ENCODE measurements at regions not wholly inside any gene's neighbourhood (a gene's known extent, or its start where the extent isn't known, plus 50 kb on each side); places are given as distances from the start of the nearest gene placed in this dataset.

DNA sequence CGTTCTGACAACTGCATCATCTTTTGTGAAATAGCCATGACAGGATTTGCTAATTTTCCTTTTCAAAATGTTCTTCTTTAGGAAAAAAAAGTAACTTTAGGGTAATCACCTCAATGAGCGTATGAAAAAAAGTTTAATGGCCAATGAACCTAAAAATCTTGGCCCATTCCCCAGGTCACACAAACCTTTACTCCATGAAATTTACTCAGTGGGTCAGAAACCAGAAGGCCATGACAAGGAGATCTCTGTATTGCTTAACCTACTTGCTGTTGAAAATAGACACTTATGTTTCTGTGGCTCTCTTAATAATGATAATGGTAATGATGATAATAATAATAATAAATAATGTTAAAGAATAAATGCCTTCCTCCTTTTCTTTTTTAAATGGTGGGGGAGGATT, 180.8 kb upstream of the IRX3 start:
- Histone ChIP-seq H3K36me3 (ENCODE audit: control insufficient read depth in 2 of 2, insufficient read depth in 1 of 2, low read length in 2 of 2) (no peaks in the 10 kb centered on the region), H3K4me1 (ENCODE audit: control insufficient read depth, insufficient read depth, low read length) (no peaks in the 10 kb centered on the region), H3K27ac (ENCODE audit: extremely low read depth, low read depth, low read length) (no peak overlapping the region), H3K9me3 (ENCODE audit: control insufficient read depth, insufficient read depth, low read depth, low read length) (no peaks in the 10 kb centered on the region), H3K4me3 (ENCODE audit: low read depth, low read length) (no peak overlapping the region)
- TF ChIP-seq, protein P1, sequence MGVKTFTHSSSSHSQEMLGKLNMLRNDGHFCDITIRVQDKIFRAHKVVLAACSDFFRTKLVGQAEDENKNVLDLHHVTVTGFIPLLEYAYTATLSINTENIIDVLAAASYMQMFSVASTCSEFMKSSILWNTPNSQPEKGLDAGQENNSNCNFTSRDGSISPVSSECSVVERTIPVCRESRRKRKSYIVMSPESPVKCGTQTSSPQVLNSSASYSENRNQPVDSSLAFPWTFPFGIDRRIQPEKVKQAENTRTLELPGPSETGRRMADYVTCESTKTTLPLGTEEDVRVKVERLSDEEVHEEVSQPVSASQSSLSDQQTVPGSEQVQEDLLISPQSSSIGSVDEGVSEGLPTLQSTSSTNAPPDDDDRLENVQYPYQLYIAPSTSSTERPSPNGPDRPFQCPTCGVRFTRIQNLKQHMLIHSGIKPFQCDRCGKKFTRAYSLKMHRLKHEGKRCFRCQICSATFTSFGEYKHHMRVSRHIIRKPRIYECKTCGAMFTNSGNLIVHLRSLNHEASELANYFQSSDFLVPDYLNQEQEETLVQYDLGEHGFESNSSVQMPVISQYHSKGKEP (tag by site-specific recombination; IDR thresholded peaks at IDR 0.05) = no peak
- TF ChIP-seq ZNF146 (tag by site-specific recombination; IDR thresholded peaks at IDR 0.05) = no peak
- TF ChIP-seq, protein P2, sequence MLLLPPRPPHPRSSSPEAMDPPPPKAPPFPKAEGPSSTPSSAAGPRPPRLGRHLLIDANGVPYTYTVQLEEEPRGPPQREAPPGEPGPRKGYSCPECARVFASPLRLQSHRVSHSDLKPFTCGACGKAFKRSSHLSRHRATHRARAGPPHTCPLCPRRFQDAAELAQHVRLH (tag by site-specific recombination; IDR thresholded peaks at IDR 0.05) = no peak
- TF ChIP-seq, protein P3, sequence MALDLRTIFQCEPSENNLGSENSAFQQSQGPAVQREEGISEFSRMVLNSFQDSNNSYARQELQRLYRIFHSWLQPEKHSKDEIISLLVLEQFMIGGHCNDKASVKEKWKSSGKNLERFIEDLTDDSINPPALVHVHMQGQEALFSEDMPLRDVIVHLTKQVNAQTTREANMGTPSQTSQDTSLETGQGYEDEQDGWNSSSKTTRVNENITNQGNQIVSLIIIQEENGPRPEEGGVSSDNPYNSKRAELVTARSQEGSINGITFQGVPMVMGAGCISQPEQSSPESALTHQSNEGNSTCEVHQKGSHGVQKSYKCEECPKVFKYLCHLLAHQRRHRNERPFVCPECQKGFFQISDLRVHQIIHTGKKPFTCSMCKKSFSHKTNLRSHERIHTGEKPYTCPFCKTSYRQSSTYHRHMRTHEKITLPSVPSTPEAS (tag by site-specific recombination; IDR thresholded peaks at IDR 0.05) = no peak
- POLR2A ChIA-PET = no interaction called here
- CTCF ChIA-PET = interaction anchor here (0.6 kb wide), 1 partner anchor 24 kb away, joined by 3 read pairs; no protein-coding TSS in a partner anchor

DNA sequence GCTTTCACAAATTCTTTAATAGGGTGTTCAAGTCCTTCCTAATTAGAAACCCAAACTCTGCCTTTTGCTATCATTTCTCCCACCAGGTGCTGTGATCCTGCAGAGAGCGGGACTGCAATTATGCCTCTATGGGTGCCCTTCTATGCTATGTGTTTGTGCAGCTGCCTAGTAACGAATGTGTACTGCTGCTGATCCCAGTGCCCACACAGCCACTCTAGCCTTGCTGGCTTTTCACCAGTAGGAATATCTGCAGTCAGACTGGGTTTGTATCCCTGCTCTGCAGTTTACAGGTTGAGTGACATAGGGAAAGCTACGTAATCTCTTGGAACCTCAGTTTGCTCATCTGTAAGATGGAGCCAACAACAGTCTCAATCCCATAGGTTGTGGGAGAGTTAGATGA, 179.6 kb upstream of the IRX3 start:
- no peaks in the 10 kb centered on the region for H3K36me3 ChIP-seq (ENCODE audit: control insufficient read depth in 2 of 2, insufficient read depth in 1 of 2, low read length in 2 of 2)
- TF ChIP-seq ZNF585B (tag by site-specific recombination; IDR thresholded peaks at IDR 0.05) (no peak), ZNF624 (tag by site-specific recombination; IDR thresholded peaks at IDR 0.05) (no peak), FEZF1 (tag by site-specific recombination; IDR thresholded peaks at IDR 0.05) (no peak), OSR2 (tag by site-specific recombination; IDR thresholded peaks at IDR 0.05) (no peak), KLF9 (tag by site-specific recombination; IDR thresholded peaks at IDR 0.05; ENCODE audit: low read depth) (no peak), HOXD13 (CRISPR knock-in tag; IDR thresholded peaks at IDR 0.05; ENCODE audit: borderline replicate concordance) (no peak), ZNF623 (tag by site-specific recombination; IDR thresholded peaks at IDR 0.05) (no peak), REPIN1 (tag by site-specific recombination; IDR thresholded peaks at IDR 0.05; ENCODE audit: low read depth) (no peak), ZNF248 (tag by site-specific recombination; IDR thresholded peaks at IDR 0.05) (no peak), ZBTB1 (tag by site-specific recombination; IDR thresholded peaks at IDR 0.05) (no peak), ZNF221 (tag by site-specific recombination; IDR thresholded peaks at IDR 0.05; ENCODE audit: borderline replicate concordance) (no peak)
- TF ChIP-seq, protein P4, sequence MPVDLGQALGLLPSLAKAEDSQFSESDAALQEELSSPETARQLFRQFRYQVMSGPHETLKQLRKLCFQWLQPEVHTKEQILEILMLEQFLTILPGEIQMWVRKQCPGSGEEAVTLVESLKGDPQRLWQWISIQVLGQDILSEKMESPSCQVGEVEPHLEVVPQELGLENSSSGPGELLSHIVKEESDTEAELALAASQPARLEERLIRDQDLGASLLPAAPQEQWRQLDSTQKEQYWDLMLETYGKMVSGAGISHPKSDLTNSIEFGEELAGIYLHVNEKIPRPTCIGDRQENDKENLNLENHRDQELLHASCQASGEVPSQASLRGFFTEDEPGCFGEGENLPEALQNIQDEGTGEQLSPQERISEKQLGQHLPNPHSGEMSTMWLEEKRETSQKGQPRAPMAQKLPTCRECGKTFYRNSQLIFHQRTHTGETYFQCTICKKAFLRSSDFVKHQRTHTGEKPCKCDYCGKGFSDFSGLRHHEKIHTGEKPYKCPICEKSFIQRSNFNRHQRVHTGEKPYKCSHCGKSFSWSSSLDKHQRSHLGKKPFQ (tag by site-specific recombination; IDR thresholded peaks at IDR 0.05) = no peak
- TF ChIP-seq, protein P5, sequence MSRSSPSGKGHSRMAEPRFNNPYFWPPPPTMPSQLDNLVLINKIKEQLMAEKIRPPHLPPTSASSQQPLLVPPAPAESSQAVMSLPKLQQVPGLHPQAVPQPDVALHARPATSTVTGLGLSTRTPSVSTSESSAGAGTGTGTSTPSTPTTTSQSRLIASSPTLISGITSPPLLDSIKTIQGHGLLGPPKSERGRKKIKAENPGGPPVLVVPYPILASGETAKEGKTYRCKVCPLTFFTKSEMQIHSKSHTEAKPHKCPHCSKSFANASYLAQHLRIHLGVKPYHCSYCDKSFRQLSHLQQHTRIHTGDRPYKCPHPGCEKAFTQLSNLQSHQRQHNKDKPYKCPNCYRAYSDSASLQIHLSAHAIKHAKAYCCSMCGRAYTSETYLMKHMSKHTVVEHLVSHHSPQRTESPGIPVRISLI (tag by site-specific recombination; IDR thresholded peaks at IDR 0.05) = no peak
- no peaks in the 10 kb centered on the region for H3K9me3 ChIP-seq (ENCODE audit: control insufficient read depth, insufficient read depth, low read depth, low read length)
- POLR2A ChIA-PET = no interaction called here
- H3K27ac ChIP-seq (ENCODE audit: extremely low read depth, low read depth, low read length) = no peak overlapping the region
- no peaks in the 10 kb centered on the region for H3K4me1 ChIP-seq (ENCODE audit: control insufficient read depth, insufficient read depth, low read length)
- H3K4me3 ChIP-seq (ENCODE audit: low read depth, low read length) = no peak overlapping the region
- CTCF ChIA-PET = no interaction called here

DNA sequence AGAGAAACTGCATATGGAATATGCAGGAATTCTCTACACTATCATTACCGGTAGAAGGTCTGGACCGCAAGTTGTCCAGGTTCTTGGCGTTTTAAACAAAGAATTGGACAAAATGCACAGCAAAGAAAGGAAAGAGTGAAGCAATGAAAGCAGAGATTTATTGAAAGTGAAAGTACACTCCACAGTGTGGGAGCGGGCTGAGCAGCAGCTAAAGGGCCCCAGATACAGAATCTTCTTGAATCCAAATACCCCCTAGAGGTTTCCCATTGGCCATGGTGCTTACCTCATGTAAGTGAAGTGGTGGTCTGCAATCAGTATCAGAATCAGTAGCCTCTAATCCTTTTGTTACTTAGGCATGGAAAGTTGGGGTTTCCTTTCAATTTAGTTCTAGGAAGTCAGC, 178.5 kb upstream of the IRX3 start:
- H3K4me1 ChIP-seq (ENCODE audit: control insufficient read depth, insufficient read depth, low read length) = no peaks in the 10 kb centered on the region
- CTCF ChIA-PET = no interaction called here
- H3K4me3 ChIP-seq (ENCODE audit: low read depth, low read length) = no peak overlapping the region
- H3K27ac ChIP-seq (ENCODE audit: extremely low read depth, low read depth, low read length) = no peak overlapping the region
- no peaks in the 10 kb centered on the region for H3K36me3 ChIP-seq (ENCODE audit: control insufficient read depth in 2 of 2, insufficient read depth in 1 of 2, low read length in 2 of 2)
- POLR2A ChIA-PET = no interaction called here
- no peaks in the 10 kb centered on the region for H3K9me3 ChIP-seq (ENCODE audit: control insufficient read depth, insufficient read depth, low read depth, low read length)
- TF ChIP-seq, protein P6, sequence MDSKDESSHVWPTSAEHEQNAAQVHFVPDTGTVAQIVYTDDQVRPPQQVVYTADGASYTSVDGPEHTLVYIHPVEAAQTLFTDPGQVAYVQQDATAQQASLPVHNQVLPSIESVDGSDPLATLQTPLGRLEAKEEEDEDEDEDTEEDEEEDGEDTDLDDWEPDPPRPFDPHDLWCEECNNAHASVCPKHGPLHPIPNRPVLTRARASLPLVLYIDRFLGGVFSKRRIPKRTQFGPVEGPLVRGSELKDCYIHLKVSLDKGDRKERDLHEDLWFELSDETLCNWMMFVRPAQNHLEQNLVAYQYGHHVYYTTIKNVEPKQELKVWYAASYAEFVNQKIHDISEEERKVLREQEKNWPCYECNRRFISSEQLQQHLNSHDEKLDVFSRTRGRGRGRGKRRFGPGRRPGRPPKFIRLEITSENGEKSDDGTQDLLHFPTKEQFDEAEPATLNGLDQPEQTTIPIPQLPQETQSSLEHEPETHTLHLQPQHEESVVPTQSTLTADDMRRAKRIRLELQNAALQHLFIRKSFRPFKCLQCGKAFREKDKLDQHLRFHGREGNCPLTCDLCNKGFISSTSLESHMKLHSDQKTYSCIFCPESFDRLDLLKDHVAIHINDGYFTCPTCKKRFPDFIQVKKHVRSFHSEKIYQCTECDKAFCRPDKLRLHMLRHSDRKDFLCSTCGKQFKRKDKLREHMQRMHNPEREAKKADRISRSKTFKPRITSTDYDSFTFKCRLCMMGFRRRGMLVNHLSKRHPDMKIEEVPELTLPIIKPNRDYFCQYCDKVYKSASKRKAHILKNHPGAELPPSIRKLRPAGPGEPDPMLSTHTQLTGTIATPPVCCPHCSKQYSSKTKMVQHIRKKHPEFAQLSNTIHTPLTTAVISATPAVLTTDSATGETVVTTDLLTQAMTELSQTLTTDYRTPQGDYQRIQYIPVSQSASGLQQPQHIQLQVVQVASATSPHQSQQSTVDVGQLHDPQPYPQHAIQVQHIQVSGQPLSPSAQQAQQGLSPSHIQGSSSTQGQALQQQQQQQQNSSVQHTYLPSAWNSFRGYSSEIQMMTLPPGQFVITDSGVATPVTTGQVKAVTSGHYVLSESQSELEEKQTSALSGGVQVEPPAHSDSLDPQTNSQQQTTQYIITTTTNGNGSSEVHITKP (tag by site-specific recombination; IDR thresholded peaks at IDR 0.05) = no peak
- TF ChIP-seq ZNF175 (tag by site-specific recombination; IDR thresholded peaks at IDR 0.05) (no peak), ZXDB (tag by site-specific recombination; IDR thresholded peaks at IDR 0.05) (no peak), ZNF670 (tag by site-specific recombination; IDR thresholded peaks at IDR 0.05; ENCODE audit: low read depth) (no peak), ZNF10 (tag by site-specific recombination; IDR thresholded peaks at IDR 0.05) (no peak)
